ENCODE measurements at regions not wholly inside any gene's neighbourhood (a gene's known extent, or its start where the extent isn't known, plus 50 kb on each side); places are given as distances from the start of the nearest gene placed in this dataset.
"Not testable (repeated sequence)": the region's sequence is repeated elsewhere in the genome, so short reads cannot be mapped to it uniquely, and the experiment has no call there.

DNA sequence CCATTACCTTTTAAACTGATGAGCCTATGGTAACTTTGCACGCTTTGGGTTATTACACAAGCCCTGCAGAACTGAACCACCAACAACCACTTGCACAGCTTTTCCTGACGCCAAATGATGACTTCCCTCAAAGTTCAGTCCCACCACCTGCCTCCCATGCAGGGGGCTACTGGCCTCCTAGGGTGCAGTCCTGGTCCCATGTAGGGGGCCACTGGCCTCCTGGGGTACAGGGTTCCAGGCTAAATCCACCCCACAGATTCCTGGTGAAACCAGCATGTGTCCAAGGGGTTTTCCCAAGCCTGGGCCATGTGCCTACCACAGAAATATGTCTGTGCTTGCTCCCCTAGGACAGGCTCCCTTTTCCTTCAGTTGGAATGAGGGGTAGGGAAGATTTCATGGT lies 73.4 kb upstream of the ZNF678 start:
- TF ChIP-seq POLR2A (IDR thresholded peaks at IDR 0.05) = no peak
- TF ChIP-seq, protein P1, sequence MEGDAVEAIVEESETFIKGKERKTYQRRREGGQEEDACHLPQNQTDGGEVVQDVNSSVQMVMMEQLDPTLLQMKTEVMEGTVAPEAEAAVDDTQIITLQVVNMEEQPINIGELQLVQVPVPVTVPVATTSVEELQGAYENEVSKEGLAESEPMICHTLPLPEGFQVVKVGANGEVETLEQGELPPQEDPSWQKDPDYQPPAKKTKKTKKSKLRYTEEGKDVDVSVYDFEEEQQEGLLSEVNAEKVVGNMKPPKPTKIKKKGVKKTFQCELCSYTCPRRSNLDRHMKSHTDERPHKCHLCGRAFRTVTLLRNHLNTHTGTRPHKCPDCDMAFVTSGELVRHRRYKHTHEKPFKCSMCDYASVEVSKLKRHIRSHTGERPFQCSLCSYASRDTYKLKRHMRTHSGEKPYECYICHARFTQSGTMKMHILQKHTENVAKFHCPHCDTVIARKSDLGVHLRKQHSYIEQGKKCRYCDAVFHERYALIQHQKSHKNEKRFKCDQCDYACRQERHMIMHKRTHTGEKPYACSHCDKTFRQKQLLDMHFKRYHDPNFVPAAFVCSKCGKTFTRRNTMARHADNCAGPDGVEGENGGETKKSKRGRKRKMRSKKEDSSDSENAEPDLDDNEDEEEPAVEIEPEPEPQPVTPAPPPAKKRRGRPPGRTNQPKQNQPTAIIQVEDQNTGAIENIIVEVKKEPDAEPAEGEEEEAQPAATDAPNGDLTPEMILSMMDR (IDR thresholded peaks at IDR 0.05 in 8 of 11, conservative IDR thresholded peaks at IDR 0.05 in 3 of 11) = no peak
- no peak for TF ChIP-seq POLR2AphosphoS5 (IDR thresholded peaks at IDR 0.05)
- Histone ChIP-seq H3K4me3 (no peak overlapping the region), H3K36me3 (no peaks in the 10 kb centered on the region), H3K27ac (no peak overlapping the region), H3K4me1 (no peaks in the 10 kb centered on the region), H3K27me3 (replicated peaks in 1 of 7) (no peaks in the 10 kb centered on the region), H3K9me3 (peaks cover 0 to 10% (median 2%) of the 10 kb centered on the region in 8 donors)
- DNase-seq = no peak
- 57 to 95% (median 80%) methylated on average over 2 of the region's 2 CpGs for WGBS, 5 donors
- intact Hi-C loops (cut with DNase I; ENCODE audit: low total_unique reads) = no loop called here

DNA sequence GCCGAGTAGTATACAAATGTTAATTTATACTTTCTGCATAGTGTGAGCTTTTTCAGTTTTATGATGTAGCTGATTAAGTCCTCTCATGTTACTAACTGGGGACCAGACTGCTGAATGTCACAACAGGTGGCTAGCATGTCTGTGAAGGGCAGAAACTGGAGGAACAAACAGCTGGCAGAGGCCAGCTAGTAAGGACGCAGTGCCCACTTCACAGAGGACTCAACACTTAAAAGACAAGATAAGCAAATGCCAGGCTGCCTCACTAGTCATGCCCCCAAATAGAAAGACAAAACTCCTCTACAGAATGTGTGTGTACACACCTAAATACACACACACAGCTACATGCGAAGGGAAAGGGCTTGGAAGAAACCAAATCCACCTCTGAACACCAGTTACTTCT lies 73.8 kb upstream of the ZNF678 start:
- Histone ChIP-seq H3K36me3 (no peaks in the 10 kb centered on the region), H3K4me3 (no peak overlapping the region), H3K9me3 (peaks cover 0 to 10% (median 2%) of the 10 kb centered on the region in 8 donors), H3K27ac (no peak overlapping the region), H3K27me3 (replicated peaks in 1 of 7) (no peaks in the 10 kb centered on the region), H3K4me1 (no peaks in the 10 kb centered on the region)
- DNase-seq = no peak
- intact Hi-C loops (cut with DNase I; ENCODE audit: low total_unique reads) = loop anchor here (10.0 kb wide), 1 partner anchor 55 kb away; no protein-coding TSS in a partner anchor
- TF ChIP-seq POLR2AphosphoS5 (IDR thresholded peaks at IDR 0.05) (no peak), POLR2A (IDR thresholded peaks at IDR 0.05) (no peak)
- 81 to 92% (median 83%) methylated on average over 3 of the region's 3 CpGs for WGBS, 5 donors

DNA sequence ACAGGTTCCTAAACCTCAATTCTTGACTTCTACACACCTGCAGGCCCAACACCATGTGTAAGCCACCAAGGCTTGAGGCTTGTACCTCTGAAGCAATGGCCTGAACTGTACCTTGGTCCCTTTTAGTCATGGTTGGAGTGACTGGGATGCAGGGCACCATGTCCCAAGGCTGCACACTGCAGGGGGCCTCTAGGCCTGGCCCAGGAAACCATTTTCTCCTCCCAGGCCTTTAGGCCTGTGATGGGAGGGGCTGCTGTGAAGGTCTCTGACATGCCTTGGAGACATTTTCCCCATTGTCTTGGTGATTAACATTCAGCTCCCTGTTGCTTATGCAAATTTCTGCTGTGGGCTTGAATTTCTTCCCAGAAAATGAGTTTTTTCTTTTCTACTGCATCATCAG lies 75.8 kb upstream of the ZNF678 start:
- Histone ChIP-seq H3K4me1 (no peaks in the 10 kb centered on the region), H3K9me3 (peaks cover 0 to 10% (median 2%) of the 10 kb centered on the region in 8 donors), H3K4me3 (no peak overlapping the region), H3K36me3 (no peaks in the 10 kb centered on the region), H3K27me3 (replicated peaks in 1 of 7) (no peaks in the 10 kb centered on the region), H3K27ac (no peak overlapping the region)
- TF ChIP-seq POLR2A (IDR thresholded peaks at IDR 0.05) = no peak
- TF ChIP-seq, protein P1 (IDR thresholded peaks at IDR 0.05 in 8 of 11, conservative IDR thresholded peaks at IDR 0.05 in 3 of 11) = no peak
- no peak for TF ChIP-seq POLR2AphosphoS5 (IDR thresholded peaks at IDR 0.05)
- no peak for DNase-seq
- intact Hi-C loops (cut with DNase I; ENCODE audit: low total_unique reads) = loop anchor here (10.0 kb wide), 1 partner anchor 57 kb away; no protein-coding TSS in a partner anchor

DNA sequence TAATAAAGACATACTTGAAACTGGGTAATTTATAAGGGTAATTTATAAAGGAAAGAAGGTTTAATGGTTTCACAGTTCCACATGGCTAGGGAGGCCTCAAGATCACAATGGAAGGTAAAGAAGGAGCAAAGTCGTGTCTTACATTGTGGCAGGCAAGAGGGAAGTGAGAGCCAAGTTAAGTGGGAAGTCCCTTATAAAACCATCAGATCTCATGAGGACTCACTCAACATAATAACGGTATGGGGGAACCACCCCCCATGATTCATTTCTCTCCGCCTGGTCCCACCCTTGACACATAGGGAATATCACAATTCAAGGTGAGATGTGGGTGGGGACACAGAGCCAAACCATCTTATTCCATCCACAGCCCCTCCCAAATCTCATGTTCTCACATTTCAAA lies 76.8 kb upstream of the ZNF678 start:
- no peak overlapping the region for H3K27ac ChIP-seq
- no peak overlapping the region for H3K4me3 ChIP-seq
- no peaks in the 10 kb centered on the region for H3K27me3 ChIP-seq (replicated peaks in 1 of 7)
- intact Hi-C loops (cut with DNase I; ENCODE audit: low total_unique reads) = loop anchor here (10.0 kb wide), 1 partner anchor 58 kb away; no protein-coding TSS in a partner anchor
- DNase-seq = no peak
- 43 to 67% (median 66%) methylated on average over 3 of the region's 3 CpGs for WGBS, 5 donors
- no peaks in the 10 kb centered on the region for H3K4me1 ChIP-seq
- H3K9me3 ChIP-seq = peaks cover 0 to 10% (median 2%) of the 10 kb centered on the region in 8 donors
- no peak for TF ChIP-seq POLR2A (IDR thresholded peaks at IDR 0.05)
- TF ChIP-seq POLR2AphosphoS5 (IDR thresholded peaks at IDR 0.05) = no peak
- TF ChIP-seq, protein P1 (IDR thresholded peaks at IDR 0.05 in 8 of 11, conservative IDR thresholded peaks at IDR 0.05 in 3 of 11) = no peak
- no peaks in the 10 kb centered on the region for H3K36me3 ChIP-seq

DNA sequence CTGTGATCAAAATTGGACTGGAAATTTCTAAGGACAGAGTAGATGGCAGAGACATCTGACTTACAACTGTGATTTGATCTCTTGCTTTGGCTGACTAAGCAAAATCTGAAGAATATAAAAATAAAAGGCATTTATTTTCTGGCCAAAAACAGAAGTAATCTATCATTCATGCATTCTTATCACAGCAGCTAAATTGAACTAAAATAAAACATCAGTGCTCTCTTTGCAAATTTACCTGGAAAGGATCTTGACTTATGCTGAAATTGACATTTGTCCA lies 81.4 kb upstream of the ZNF678 start:
- TF ChIP-seq POLR2AphosphoS5 (IDR thresholded peaks at IDR 0.05) (no peak), POLR2A (IDR thresholded peaks at IDR 0.05) (no peak)
- TF ChIP-seq, protein P1 (IDR thresholded peaks at IDR 0.05 in 8 of 11, conservative IDR thresholded peaks at IDR 0.05 in 3 of 11) = no peak
- no peaks in the 10 kb centered on the region for H3K36me3 ChIP-seq
- peaks cover 0 to under 1% (median 0%) of the 10 kb centered on the region in 8 donors for H3K9me3 ChIP-seq
- intact Hi-C loops (cut with DNase I; ENCODE audit: low total_unique reads) = loop anchor here (5.0 to 10.0 kb wide), 2 partner anchors 63 to 470 kb away; no protein-coding TSS in a partner anchor
- no peaks in the 10 kb centered on the region for H3K4me1 ChIP-seq
- H3K27ac ChIP-seq = no peak overlapping the region
- H3K4me3 ChIP-seq = no peak overlapping the region
- peaks cover 0 to 13% (median 0%) of the 10 kb centered on the region in 7 donors for H3K27me3 ChIP-seq (replicated peaks in 1 of 7)
- no peak for DNase-seq

DNA sequence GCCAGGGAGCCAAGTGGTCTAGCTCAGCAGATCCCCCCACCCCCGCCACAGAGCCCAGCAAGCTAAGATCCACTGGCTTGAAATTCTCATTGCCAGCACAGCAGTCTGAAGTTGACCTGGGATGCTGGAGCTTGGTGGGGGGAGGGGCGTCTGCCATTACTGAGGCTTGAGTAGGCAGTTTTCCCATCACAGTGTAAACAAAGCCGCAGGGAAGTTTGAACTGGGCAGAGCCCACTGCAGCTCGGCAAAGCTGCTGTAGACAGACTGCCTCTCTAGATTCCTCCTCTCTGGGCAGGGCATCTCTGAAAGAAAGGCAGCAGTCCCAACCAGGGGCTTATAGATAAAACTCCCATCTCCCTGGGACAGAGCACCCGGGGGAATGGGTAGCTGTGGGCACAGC lies 89.3 kb upstream of the ZNF678 start:
- 48 to 63% (median 54%) methylated on average over 3 to 5 of the region's 5 CpGs for WGBS, 5 donors
- Histone ChIP-seq H3K27me3 (replicated peaks in 1 of 7) (peaks cover 0 to 19% (median 0%) of the 10 kb centered on the region in 7 donors), H3K9me3 (peaks cover 0 to 11% (median 0%) of the 10 kb centered on the region in 8 donors)
- H3K4me3 ChIP-seq; H3K36me3 ChIP-seq; H3K4me1 ChIP-seq; DNase-seq; intact Hi-C loops (cut with DNase I; ENCODE audit: low total_unique reads); H3K27ac ChIP-seq: not testable (repeated sequence)
